OCI-LY1 (cell line): ENCODE measurements at regions not wholly inside any gene's neighbourhood (a gene's known extent, or its start where the extent isn't known, plus 50 kb on each side); places are given as distances from the start of the nearest gene placed in this dataset.

Experiments
- EZH2 ChIP-seq: fragments of 200-600 bp; sonication (generic), shearing (Covaris generic); IDR thresholded peaks from 2 replicates; pipeline ENCODE4 v1.8.0; 2017; ENCODE audit warnings: borderline replicate concordance, mixed run types, mild to moderate bottlenecking, antibody characterized with exemption, low read length, moderate library complexity, mixed read lengths
- TF ChIP-seq, protein P1 (sequence below): fragments of 200-600 bp; sonication (generic), shearing (Covaris generic); IDR thresholded peaks from 2 replicates; pipeline ENCODE4 v1.5.1; 2017; ENCODE audit warnings: mild to moderate bottlenecking, antibody characterized with exemption, low read length, moderate library complexity, mixed read lengths

DNA sequence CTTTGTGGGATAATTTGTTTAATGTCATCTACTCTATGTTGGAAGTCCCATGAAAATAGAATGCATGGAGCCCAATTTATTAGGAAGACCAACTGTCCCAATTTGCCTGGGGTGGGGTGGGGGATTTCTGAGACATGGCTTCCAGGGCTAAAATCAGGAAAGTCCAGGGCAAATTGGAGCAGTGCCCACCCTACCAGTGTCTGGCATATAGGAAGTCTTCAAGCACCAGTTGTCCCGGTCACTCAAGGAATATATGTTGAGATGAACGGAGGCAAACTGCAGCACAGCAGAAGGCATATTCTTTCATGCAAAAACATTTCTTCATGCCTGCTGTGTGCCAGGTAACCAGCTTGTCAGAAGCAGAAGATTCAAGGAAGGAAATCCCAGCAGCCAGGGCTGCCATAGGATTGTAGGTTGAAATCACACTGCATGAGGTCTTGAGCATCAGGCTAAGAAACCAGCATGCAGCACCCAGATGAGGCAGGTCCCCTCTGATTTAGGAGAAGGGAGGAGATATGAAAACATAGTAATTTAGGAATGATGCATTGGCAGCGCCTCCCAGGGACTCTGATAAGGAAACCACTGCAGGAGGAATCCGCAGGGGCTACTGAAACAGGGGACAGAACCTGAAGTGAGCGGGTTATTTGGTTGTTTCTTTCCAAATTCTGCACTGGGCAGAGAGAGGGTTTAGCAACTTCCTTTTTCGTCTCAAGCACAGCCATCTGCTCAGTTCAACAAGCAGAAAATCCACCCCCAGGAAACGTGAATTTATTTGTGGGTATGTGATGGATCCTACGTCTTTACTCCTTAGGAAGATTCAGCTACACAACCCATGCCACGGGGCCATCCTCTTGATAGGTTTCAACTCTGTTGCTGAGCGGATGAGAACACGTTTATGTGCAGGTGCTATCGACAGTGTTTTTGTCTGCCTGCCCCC is 112.6 kb upstream of the CPEB4 start:
- TF ChIP-seq, protein P1, sequence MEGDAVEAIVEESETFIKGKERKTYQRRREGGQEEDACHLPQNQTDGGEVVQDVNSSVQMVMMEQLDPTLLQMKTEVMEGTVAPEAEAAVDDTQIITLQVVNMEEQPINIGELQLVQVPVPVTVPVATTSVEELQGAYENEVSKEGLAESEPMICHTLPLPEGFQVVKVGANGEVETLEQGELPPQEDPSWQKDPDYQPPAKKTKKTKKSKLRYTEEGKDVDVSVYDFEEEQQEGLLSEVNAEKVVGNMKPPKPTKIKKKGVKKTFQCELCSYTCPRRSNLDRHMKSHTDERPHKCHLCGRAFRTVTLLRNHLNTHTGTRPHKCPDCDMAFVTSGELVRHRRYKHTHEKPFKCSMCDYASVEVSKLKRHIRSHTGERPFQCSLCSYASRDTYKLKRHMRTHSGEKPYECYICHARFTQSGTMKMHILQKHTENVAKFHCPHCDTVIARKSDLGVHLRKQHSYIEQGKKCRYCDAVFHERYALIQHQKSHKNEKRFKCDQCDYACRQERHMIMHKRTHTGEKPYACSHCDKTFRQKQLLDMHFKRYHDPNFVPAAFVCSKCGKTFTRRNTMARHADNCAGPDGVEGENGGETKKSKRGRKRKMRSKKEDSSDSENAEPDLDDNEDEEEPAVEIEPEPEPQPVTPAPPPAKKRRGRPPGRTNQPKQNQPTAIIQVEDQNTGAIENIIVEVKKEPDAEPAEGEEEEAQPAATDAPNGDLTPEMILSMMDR, result no peak
- no peak for TF ChIP-seq EZH2
